ENCODE measurements at regions not wholly inside any gene's neighbourhood (a gene's known extent, or its start where the extent isn't known, plus 50 kb on each side); places are given as distances from the start of the nearest gene placed in this dataset.
A peak's percentile ranks its signal among the peaks of the same experiment; 100 is the strongest.

DNA sequence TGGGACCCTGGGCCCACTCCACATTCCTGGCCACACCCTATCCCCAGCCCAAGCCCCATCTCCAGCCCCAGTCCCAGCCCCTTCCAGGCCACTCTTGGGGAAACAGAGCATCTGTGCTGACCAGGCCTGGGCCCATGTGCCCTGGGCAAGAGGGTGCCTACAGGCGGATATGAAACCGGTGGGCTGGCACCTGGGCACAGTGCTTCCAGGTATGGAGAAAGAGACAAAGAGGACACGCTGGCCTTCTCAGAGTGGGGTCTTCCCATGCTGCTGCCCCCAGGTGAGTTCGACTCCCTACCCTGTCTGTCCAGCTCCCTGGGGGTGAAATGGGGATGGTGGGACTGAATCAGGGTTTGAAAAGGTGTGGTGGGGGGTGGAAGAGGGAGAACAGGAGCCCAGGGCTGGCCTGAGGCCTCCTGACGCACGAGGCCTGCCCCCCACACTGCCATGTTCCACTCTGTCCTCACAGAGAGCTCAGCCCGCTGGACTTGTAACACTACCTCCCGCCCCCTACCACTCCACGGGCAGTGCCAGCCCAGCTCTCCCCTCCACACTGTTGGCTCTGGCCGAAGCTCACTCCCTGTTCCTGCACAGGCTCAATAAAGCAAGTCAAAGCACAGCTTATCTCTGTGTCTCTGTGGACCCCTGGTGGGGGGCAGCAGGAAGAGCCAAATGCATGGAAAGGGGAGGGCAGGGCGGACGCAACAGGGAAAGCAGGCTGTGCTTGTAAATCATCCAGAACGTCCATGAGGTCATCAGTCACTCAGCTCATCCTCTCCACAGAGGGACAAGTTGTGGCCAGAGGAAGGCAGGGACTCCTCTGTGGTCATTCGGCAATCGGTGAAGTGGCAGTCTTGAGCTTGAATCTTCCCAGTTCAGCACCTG, 71.1 kb upstream of the TMEM97 start:
- 76% methylated on average over 7 of the region's 15 CpGs for WGBS (ENCODE audit: insufficient coverage)
- CTCF ChIA-PET = no interaction called here
- no peak overlapping the region for H3K27ac Mint-ChIP-seq

DNA sequence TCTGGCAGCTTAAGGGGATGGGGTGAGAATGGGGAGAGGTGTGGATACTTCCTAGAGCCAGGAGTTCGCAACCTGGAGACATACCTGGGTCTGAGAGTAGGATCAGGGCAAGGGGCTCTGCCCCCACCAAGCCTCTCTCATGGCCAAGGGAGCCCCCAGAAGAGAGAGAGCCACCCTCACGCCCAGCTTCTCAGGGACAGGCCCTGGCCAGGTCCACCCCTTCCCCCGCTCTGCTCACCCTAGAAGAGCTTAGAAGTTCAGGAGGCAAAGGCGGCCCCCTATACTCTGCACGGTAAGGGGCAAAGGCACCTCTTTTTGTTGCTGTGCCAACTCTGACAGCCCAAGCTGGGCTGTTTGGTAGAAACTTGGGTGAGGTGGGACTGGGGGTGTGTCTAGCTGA, 69.3 kb upstream of the TMEM97 start:
- CTCF ChIA-PET = interaction anchor here in 1 of 2 donors (0.9 kb wide), 1 partner anchor 87 kb away, joined by 3 read pairs; no protein-coding TSS in a partner anchor
- Mint-ChIP-seq H3K27me3 (peaks cover 12 to 14% of the 10 kb centered on the region in 2 donors), H3K36me3 (no peaks in the 10 kb centered on the region), H3K4me3 (no peak overlapping the region), H3K4me1 (peaks cover 5 to 14% (median 8%) of the 10 kb centered on the region in 3 donors), H3K9me3 (no peaks in the 10 kb centered on the region), H3K27ac (no peak overlapping the region)
- H3K4me1 ChIP-seq (ENCODE audit: control insufficient read depth in 1 of 2, extremely low read depth in 1 of 2, insufficient read depth in 2 of 2, low read length in 2 of 2) = peaks cover 2 to 13% of the 10 kb centered on the region in 2 experiments
- ATAC-seq (replicated peaks in 1 of 4) = no peak
- no peaks in the 10 kb centered on the region for H3K9me3 ChIP-seq
- DNase-seq = no peak
- H3K4me3 ChIP-seq (ENCODE audit: control insufficient read depth in 1 of 2, extremely low read depth in 1 of 2, low read length in 1 of 2) = no peak overlapping the region
- no peaks in the 10 kb centered on the region for H3K36me3 ChIP-seq (ENCODE audit: control insufficient read depth in 2 of 2, extremely low read depth in 1 of 2, insufficient read depth in 1 of 2, low read length in 1 of 2)
- WGBS (ENCODE audit: insufficient coverage) = no CpG with 5 or more reads among the region's 5 CpGs
- peaks cover 2 to 51% of the 10 kb centered on the region in 2 experiments for H3K27me3 ChIP-seq (replicated peaks in 1 of 2; ENCODE audit: control insufficient read depth in 2 of 2, extremely low read depth in 1 of 2, insufficient read depth in 2 of 2, low read length in 1 of 2)
- H3K27ac ChIP-seq (ENCODE audit: low read length) = no peak overlapping the region
- POLR2A ChIA-PET = no interaction called here

More for the DNA sequence above, 71.1 kb upstream of the TMEM97 start:
- Histone ChIP-seq H3K4me3 (ENCODE audit: control insufficient read depth in 1 of 2, extremely low read depth in 1 of 2, low read length in 1 of 2) (no peak overlapping the region), H3K36me3 (ENCODE audit: control insufficient read depth in 2 of 2, extremely low read depth in 1 of 2, insufficient read depth in 1 of 2, low read length in 1 of 2) (no peaks in the 10 kb centered on the region), H3K9me3 (no peaks in the 10 kb centered on the region), H3K27ac (ENCODE audit: low read length) (no peak overlapping the region), H3K27me3 (replicated peaks in 1 of 2; ENCODE audit: control insufficient read depth in 2 of 2, extremely low read depth in 1 of 2, insufficient read depth in 2 of 2, low read length in 1 of 2) (peaks cover 2 to 44% of the 10 kb centered on the region in 2 experiments), H3K4me1 (ENCODE audit: control insufficient read depth in 1 of 2, extremely low read depth in 1 of 2, insufficient read depth in 2 of 2, low read length in 2 of 2) (peaks cover 2 to 13% of the 10 kb centered on the region in 2 experiments)
- Mint-ChIP-seq H3K36me3 (no peaks in the 10 kb centered on the region), H3K9me3 (no peaks in the 10 kb centered on the region), H3K4me3 (no peak overlapping the region), H3K27me3 (peaks cover 8 to 9% of the 10 kb centered on the region in 2 donors), H3K4me1 (peaks cover 5 to 14% (median 8%) of the 10 kb centered on the region in 3 donors)
- POLR2A ChIA-PET = no interaction called here
- no peak for DNase-seq
- no peak for ATAC-seq (replicated peaks in 1 of 4)

DNA sequence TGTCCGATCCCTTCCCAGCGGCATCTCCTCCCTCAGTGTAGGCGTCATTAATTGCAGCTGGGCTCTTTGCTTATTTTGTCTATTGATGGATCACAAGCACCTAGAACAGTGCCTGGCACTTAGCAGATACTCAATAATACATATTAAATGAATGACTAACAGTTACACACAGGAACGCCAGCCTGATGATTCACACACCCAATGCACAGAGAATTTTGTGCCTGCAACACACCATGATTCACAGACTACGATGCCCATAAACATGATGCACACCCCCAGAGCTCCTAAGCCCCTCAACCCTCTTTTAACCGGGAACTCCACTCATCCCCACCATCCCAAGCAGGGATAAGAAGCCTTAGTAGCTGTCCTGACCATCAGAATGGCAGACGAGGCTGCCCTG, 66.6 kb upstream of the TMEM97 start:
- H3K4me1 ChIP-seq (ENCODE audit: control insufficient read depth in 1 of 2, extremely low read depth in 1 of 2, insufficient read depth in 2 of 2, low read length in 2 of 2) = peaks cover 2 to 13% of the 10 kb centered on the region in 2 experiments
- DNase-seq (no peak), ATAC-seq (replicated peaks in 1 of 4) (no peak)
- no peak overlapping the region for H3K4me3 ChIP-seq (ENCODE audit: control insufficient read depth in 1 of 2, extremely low read depth in 1 of 2, low read length in 1 of 2)
- ChIA-PET POLR2A (no interaction called here), CTCF (interaction anchor here (0.7 to 1.9 kb wide), 5 partner anchors 11 to 447 kb away, joined by 3 to 15 read pairs (median 3); partner anchors contain the start of gene TMEM97 (in 1 of the 2))
- Mint-ChIP-seq H3K27me3 (peaks cover 14 to 19% of the 10 kb centered on the region in 2 donors), H3K4me1 (peaks cover 5 to 14% (median 8%) of the 10 kb centered on the region in 3 donors), H3K27ac (no peak overlapping the region), H3K9me3 (no peaks in the 10 kb centered on the region), H3K4me3 (peak overlapping the region in 1 of 3 donors; percentile 79), H3K36me3 (no peaks in the 10 kb centered on the region)
- WGBS (ENCODE audit: insufficient coverage) = 78% methylated on average over 6 of the region's 7 CpGs
- H3K27ac ChIP-seq (ENCODE audit: low read length) = no peak overlapping the region
- peaks cover 2 to 66% of the 10 kb centered on the region in 2 experiments for H3K27me3 ChIP-seq (replicated peaks in 1 of 2; ENCODE audit: control insufficient read depth in 2 of 2, extremely low read depth in 1 of 2, insufficient read depth in 2 of 2, low read length in 1 of 2)
- H3K36me3 ChIP-seq (ENCODE audit: control insufficient read depth in 2 of 2, extremely low read depth in 1 of 2, insufficient read depth in 1 of 2, low read length in 1 of 2) = no peaks in the 10 kb centered on the region
- H3K9me3 ChIP-seq = no peaks in the 10 kb centered on the region

DNA sequence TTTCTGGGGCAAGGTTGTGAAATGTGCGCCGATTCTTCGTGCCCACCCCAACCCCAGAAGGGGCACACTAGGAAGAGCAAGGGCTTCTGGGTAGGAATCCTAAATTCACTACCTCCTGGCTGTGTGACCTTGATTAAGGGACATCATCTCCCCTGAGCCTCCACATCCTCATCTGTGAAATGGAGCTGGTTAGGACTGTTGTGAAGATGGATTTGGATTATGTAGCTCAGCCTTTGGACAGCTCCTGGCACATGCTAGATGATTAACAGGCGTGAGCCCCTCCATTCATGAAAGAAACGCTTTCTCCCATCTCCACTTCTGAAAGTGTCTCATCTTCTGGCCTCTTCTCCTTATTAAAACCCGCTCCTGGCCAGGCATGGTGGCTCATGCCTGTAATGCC, 65.3 kb upstream of the TMEM97 start:
- Histone ChIP-seq H3K36me3 (ENCODE audit: control insufficient read depth in 2 of 2, extremely low read depth in 1 of 2, insufficient read depth in 1 of 2, low read length in 1 of 2) (no peaks in the 10 kb centered on the region), H3K27ac (ENCODE audit: low read length) (no peak overlapping the region), H3K4me1 (ENCODE audit: control insufficient read depth in 1 of 2, extremely low read depth in 1 of 2, insufficient read depth in 2 of 2, low read length in 2 of 2) (peaks cover 2 to 13% of the 10 kb centered on the region in 2 experiments), H3K9me3 (no peaks in the 10 kb centered on the region), H3K27me3 (replicated peaks in 1 of 2; ENCODE audit: control insufficient read depth in 2 of 2, extremely low read depth in 1 of 2, insufficient read depth in 2 of 2, low read length in 1 of 2) (peaks cover 2 to 63% of the 10 kb centered on the region in 2 experiments), H3K4me3 (ENCODE audit: control insufficient read depth in 1 of 2, extremely low read depth in 1 of 2, low read length in 1 of 2) (no peak overlapping the region)
- no peak overlapping the region for H3K4me3 Mint-ChIP-seq
- CTCF ChIA-PET = no interaction called here
- H3K4me1 Mint-ChIP-seq = peaks cover 5 to 14% (median 8%) of the 10 kb centered on the region in 3 donors
- WGBS (ENCODE audit: insufficient coverage) = no CpG with 5 or more reads among the region's 6 CpGs
- no peaks in the 10 kb centered on the region for H3K9me3 Mint-ChIP-seq
- ATAC-seq (replicated peaks in 1 of 4) = no peak
- H3K27me3 Mint-ChIP-seq = peaks cover 16 to 21% of the 10 kb centered on the region in 2 donors
- DNase-seq = no peak
- no peaks in the 10 kb centered on the region for H3K36me3 Mint-ChIP-seq
- no peak overlapping the region for H3K27ac Mint-ChIP-seq
- POLR2A ChIA-PET = no interaction called here

DNA sequence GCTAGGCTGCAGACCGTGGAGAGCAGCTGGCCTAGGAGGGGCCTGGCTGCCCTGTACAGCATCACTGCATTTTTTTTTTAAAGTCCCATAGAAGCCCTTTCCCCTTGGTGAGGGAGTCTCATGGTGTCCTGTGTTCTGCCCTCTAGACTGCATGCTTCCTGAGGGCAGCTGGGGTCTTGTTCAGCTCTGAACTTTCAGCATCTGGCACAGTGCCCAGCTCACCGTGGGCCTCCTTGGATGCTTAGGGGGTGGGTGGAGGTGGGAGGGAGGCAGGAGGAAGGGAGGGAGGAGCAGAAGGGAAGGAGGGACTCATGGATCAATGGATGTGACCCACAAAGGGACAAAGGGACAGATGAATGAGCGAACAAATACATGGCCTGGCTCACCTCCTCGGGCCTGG, 63.4 kb upstream of the TMEM97 start:
- H3K36me3 ChIP-seq (ENCODE audit: control insufficient read depth in 2 of 2, extremely low read depth in 1 of 2, insufficient read depth in 1 of 2, low read length in 1 of 2) = no peaks in the 10 kb centered on the region
- WGBS (ENCODE audit: insufficient coverage) = no CpG with 5 or more reads among the region's 4 CpGs
- CTCF ChIA-PET = interaction anchor here in 1 of 2 donors (0.6 kb wide), 1 partner anchor 323 kb away, joined by 4 read pairs; no protein-coding TSS in a partner anchor
- Mint-ChIP-seq H3K4me3 (no peak overlapping the region), H3K9me3 (no peaks in the 10 kb centered on the region), H3K4me1 (peaks cover 5 to 14% (median 8%) of the 10 kb centered on the region in 3 donors), H3K27ac (no peak overlapping the region), H3K27me3 (peaks cover 16 to 21% of the 10 kb centered on the region in 2 donors), H3K36me3 (no peaks in the 10 kb centered on the region)
- ATAC-seq (replicated peaks in 1 of 4) (no peak), DNase-seq (no peak)
- H3K4me1 ChIP-seq (ENCODE audit: control insufficient read depth in 1 of 2, extremely low read depth in 1 of 2, insufficient read depth in 2 of 2, low read length in 2 of 2) = peaks cover 2 to 13% of the 10 kb centered on the region in 2 experiments
- POLR2A ChIA-PET = no interaction called here
- no peak overlapping the region for H3K27ac ChIP-seq (ENCODE audit: low read length)
- H3K27me3 ChIP-seq (replicated peaks in 1 of 2; ENCODE audit: control insufficient read depth in 2 of 2, extremely low read depth in 1 of 2, insufficient read depth in 2 of 2, low read length in 1 of 2) = peaks cover 2 to 57% of the 10 kb centered on the region in 2 experiments
- no peaks in the 10 kb centered on the region for H3K9me3 ChIP-seq
- no peak overlapping the region for H3K4me3 ChIP-seq (ENCODE audit: control insufficient read depth in 1 of 2, extremely low read depth in 1 of 2, low read length in 1 of 2)

DNA sequence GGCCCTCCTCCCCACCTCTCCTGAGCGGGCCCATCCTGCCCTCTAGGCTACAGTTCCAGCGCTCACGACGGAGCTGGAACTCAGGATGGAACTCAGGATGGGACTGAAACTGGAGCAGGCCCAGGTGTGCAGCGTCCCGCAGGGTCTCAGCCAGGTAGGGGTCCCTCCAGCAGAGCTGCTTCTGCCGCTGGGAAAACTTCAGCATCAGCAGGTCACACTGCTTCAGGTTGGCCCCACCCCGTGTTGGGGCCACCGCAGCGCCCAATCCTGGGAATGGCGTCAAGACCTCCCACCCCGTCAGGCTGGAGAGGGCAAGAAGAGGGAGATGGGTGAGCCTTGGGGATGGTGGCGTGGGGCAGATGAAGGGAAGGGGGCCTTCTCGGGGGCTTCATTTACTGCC, 62.6 kb upstream of the TMEM97 start:
- Histone ChIP-seq H3K4me3 (ENCODE audit: control insufficient read depth in 1 of 2, extremely low read depth in 1 of 2, low read length in 1 of 2) (no peak overlapping the region), H3K4me1 (ENCODE audit: control insufficient read depth in 1 of 2, extremely low read depth in 1 of 2, insufficient read depth in 2 of 2, low read length in 2 of 2) (peaks cover 1 to 9% of the 10 kb centered on the region in 2 experiments), H3K36me3 (ENCODE audit: control insufficient read depth in 2 of 2, extremely low read depth in 1 of 2, insufficient read depth in 1 of 2, low read length in 1 of 2) (no peaks in the 10 kb centered on the region), H3K27me3 (replicated peaks in 1 of 2; ENCODE audit: control insufficient read depth in 2 of 2, extremely low read depth in 1 of 2, insufficient read depth in 2 of 2, low read length in 1 of 2) (peaks cover 2 to 52% of the 10 kb centered on the region in 2 experiments), H3K9me3 (no peaks in the 10 kb centered on the region), H3K27ac (ENCODE audit: low read length) (no peak overlapping the region)
- Mint-ChIP-seq H3K27me3 (peaks cover 15 to 21% of the 10 kb centered on the region in 2 donors), H3K9me3 (peaks cover 0 to 7% (median 3%) of the 10 kb centered on the region in 3 donors), H3K4me3 (no peak overlapping the region), H3K27ac (no peak overlapping the region), H3K36me3 (no peaks in the 10 kb centered on the region), H3K4me1 (peaks cover 4 to 13% (median 8%) of the 10 kb centered on the region in 3 donors)
- ChIA-PET POLR2A (no interaction called here), CTCF (no interaction called here)
- WGBS (ENCODE audit: insufficient coverage) = 83% methylated on average over 9 of the region's 14 CpGs
- DNase-seq (no peak), ATAC-seq (replicated peaks in 1 of 4) (no peak)

Data from T-cell (primary cell).